Effector memory CD4-positive, alpha-beta T cell (primary cell): ENCODE measurements at regions not wholly inside any gene's neighbourhood (a gene's known extent, or its start where the extent isn't known, plus 50 kb on each side); places are given as distances from the start of the nearest gene placed in this dataset.

ENCODE experiments used
- DNase-seq, 3 donors: peaks; one replicate each; pipeline ENCODE4 v3.0.0-alpha.2; 2020
- H3K27ac ChIP-seq: 2 replicates; pipeline ENCODE4 v1.7.0; 2013; ENCODE audit warnings: mild to moderate bottlenecking, low read length, moderate library complexity; ENCODE audit not compliant: insufficient read depth, poor library complexity, severe bottlenecking
- H3K27me3 ChIP-seq: replicated peaks from 2 replicates; pipeline ENCODE4 v1.7.0; 2013; ENCODE audit warnings: mild to moderate bottlenecking, low read length; ENCODE audit not compliant: insufficient read depth, control insufficient read depth, poor library complexity, severe bottlenecking
- H3K36me3 ChIP-seq: 2 replicates; pipeline ENCODE4 v1.7.0; 2013; ENCODE audit warnings: mild to moderate bottlenecking, low read length, moderate library complexity; ENCODE audit not compliant: control insufficient read depth, insufficient read depth
- H3K4me1 ChIP-seq: 2 replicates; pipeline ENCODE4 v1.7.0; 2013; ENCODE audit warnings: low read length, mild to moderate bottlenecking; ENCODE audit not compliant: control insufficient read depth, insufficient read depth, poor library complexity, severe bottlenecking
- H3K4me3 ChIP-seq: 2 replicates; pipeline ENCODE4 v1.7.0; 2013; ENCODE audit warnings: low read length, low read depth, mild to moderate bottlenecking; ENCODE audit not compliant: insufficient read depth, poor library complexity, severe bottlenecking
- H3K9me3 ChIP-seq: 2 replicates; pipeline ENCODE4 v1.7.0; 2013; ENCODE audit warnings: mild to moderate bottlenecking, low read length, moderate library complexity; ENCODE audit not compliant: control insufficient read depth

DNA sequence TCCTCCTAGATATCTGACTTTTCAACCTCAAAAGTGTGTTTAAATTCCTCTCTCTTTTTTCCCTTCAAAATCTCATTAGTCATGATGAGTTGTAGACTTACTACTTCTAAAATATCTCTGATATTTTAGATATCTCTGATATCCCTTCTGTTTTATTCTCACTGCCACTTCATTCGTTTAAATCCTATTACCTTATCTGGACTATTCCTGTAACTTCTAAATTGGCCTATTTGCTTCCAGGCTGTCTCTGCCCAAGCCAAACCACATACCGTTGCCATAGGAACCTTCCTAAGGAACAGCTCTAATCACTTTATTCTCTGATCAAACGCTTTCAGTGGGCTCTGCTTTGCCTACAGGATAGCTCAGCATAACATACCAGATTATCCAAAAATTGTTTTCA lies 333.1 kb upstream of the CHRM3 start:
- no peak overlapping the region for H3K4me3 ChIP-seq
- H3K36me3 ChIP-seq: no peaks in the 10 kb centered on the region
- no peak for DNase-seq
- no peaks in the 10 kb centered on the region for H3K4me1 ChIP-seq
- H3K9me3 ChIP-seq: no peaks in the 10 kb centered on the region
- no peaks in the 10 kb centered on the region for H3K27me3 ChIP-seq
- no peak overlapping the region for H3K27ac ChIP-seq

DNA sequence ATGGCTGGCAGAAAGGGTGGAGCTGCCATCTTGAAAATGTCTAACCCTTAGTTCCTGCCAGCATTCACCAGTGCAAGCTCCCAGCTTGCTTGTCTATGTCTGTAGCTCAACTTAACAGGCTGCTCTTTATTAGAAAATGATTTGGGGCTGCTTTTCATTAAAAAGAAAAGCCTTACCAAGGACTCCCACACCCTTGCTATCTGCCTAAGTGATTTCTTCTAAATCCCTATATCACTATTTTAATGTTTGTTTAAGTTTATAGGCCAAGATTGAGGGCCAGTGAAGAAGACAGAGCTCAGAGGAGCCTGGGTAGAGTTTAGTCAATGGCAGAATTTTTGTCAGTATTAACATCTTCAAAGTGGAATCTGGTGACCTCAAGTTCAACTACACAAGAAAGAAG lies 336.8 kb upstream of the CHRM3 start:
- Histone ChIP-seq H3K27me3 (no peaks in the 10 kb centered on the region), H3K9me3 (no peaks in the 10 kb centered on the region), H3K4me1 (no peaks in the 10 kb centered on the region), H3K27ac (no peak overlapping the region), H3K4me3 (no peak overlapping the region), H3K36me3 (no peaks in the 10 kb centered on the region)
- no peak for DNase-seq

DNA sequence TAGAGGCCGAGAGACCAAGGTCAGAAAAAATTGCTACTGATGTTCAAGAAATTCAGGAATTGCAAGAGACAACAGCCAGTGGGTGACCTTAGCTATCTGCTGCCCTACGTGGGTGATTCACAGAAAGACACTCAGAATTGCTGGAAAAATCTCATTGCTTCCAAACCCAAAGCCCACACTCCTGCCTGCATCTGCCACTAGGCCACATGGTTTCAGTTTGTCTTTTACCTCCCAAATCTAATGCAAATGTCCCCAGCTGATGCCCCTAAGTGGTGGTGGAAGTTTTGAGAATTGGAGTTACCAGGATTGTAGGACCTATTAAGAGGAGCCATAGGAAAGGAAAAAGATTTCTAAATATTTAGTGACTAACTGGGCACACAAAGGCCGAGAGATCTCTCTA lies 341.5 kb upstream of the CHRM3 start:
- Histone ChIP-seq H3K4me1 (no peaks in the 10 kb centered on the region), H3K36me3 (no peaks in the 10 kb centered on the region), H3K27me3 (no peaks in the 10 kb centered on the region), H3K9me3 (no peaks in the 10 kb centered on the region), H3K4me3 (no peak overlapping the region), H3K27ac (no peak overlapping the region)
- no peak for DNase-seq

DNA sequence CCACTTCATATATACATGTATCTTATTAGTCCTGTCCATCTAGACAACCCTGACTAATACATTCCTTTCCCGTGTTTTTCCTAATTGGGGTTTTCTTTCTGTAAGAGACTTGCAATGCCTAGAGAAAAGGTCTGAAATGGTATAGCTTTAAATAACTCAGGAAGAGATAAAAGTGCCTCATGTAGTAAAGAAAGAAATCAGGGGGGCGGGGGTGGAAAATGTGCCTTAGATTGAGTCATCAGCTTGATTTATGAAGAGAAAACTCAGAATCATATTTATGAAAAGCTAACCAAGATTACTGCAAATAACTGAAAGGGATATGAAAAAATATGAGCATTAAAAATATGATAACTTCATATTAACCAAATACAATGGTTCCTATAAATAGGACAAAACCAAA lies 345.8 kb upstream of the CHRM3 start:
- H3K4me3 ChIP-seq: no peak overlapping the region
- no peak for DNase-seq
- no peaks in the 10 kb centered on the region for H3K4me1 ChIP-seq
- H3K27ac ChIP-seq: no peak overlapping the region
- no peaks in the 10 kb centered on the region for H3K27me3 ChIP-seq
- H3K36me3 ChIP-seq: no peaks in the 10 kb centered on the region
- H3K9me3 ChIP-seq: no peaks in the 10 kb centered on the region

DNA sequence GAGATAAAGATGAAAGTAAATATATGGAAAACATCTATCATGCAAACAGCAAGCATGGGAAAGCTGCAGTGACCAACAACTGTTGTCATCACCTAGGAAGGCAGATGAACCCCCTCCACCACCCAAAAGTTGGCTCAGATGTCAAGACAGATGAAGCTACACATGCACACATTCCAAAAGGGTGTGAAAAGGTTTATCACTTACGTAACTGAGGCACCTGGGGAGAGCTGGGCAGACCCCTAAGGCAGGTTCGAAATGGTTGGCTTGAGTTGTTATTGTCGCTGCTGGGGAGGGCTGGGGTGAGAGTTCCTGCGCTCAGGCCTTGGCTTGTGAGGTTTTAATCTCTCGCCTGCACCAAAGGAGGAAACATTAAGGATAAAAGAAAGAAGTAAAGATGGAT lies 355.1 kb upstream of the CHRM3 start:
- H3K36me3 ChIP-seq: no peaks in the 10 kb centered on the region
- no peak for DNase-seq
- no peaks in the 10 kb centered on the region for H3K9me3 ChIP-seq
- no peaks in the 10 kb centered on the region for H3K27me3 ChIP-seq
- no peak overlapping the region for H3K27ac ChIP-seq
- no peak overlapping the region for H3K4me3 ChIP-seq
- H3K4me1 ChIP-seq: no peaks in the 10 kb centered on the region

DNA sequence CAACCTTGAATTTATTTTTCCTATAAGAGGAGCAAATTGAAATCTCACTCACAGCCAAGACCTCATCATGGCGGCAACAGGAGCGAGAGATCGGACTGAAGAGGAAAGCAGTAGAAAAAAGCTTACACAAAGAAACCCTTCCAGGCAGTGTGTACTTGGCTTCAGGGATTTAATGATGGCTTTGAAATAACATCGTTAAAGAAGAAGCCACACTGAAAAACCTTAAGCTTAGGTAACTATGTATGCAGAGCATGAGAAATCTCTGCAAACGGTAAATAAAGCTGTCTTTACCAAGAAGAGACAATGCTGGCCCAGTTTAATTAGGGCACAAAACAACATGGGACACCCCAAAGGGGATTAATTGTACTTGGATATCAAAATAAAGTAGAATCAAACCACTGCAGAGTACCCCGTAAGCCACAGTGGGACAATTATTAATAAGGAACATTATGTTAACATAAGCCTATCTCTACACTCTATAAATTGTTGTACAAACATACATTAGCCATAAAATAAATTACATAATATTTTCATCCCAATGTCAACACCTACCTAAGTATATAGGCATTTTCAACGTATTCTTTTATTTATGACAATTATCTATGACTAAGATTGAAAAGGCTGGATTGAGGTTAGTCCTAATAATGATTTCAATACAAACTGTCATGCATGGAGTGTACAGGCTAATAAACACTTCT lies 360.2 kb upstream of the CHRM3 start:
- Histone ChIP-seq H3K27ac (no peak overlapping the region), H3K36me3 (no peaks in the 10 kb centered on the region), H3K27me3 (no peaks in the 10 kb centered on the region), H3K4me3 (no peak overlapping the region), H3K4me1 (no peaks in the 10 kb centered on the region), H3K9me3 (peaks cover 3% of the 10 kb centered on the region)
- DNase-seq: no peak

DNA sequence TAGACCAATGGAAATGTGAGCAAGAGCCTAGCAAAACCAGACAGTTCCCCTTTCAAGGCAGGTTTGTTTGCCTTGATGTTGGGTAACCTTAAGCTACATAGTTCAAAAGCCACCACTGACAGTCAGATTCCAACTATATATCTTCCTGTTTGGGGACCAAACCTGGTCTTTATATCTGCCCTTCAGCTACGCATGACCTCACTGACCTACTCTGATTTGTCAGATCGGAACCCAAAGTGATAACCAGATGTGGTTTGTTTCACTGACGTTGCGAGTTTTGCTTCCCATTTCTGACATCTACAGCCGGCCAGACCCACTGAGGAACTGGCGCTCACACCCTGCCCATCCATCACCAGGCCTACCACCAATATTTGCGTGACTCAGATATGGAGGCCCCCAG lies 361.1 kb upstream of the CHRM3 start:
- H3K9me3 ChIP-seq: peaks cover 4% of the 10 kb centered on the region
- no peaks in the 10 kb centered on the region for H3K36me3 ChIP-seq
- DNase-seq: no peak
- no peaks in the 10 kb centered on the region for H3K4me1 ChIP-seq
- H3K27ac ChIP-seq: no peak overlapping the region
- H3K27me3 ChIP-seq: no peaks in the 10 kb centered on the region
- no peak overlapping the region for H3K4me3 ChIP-seq

DNA sequence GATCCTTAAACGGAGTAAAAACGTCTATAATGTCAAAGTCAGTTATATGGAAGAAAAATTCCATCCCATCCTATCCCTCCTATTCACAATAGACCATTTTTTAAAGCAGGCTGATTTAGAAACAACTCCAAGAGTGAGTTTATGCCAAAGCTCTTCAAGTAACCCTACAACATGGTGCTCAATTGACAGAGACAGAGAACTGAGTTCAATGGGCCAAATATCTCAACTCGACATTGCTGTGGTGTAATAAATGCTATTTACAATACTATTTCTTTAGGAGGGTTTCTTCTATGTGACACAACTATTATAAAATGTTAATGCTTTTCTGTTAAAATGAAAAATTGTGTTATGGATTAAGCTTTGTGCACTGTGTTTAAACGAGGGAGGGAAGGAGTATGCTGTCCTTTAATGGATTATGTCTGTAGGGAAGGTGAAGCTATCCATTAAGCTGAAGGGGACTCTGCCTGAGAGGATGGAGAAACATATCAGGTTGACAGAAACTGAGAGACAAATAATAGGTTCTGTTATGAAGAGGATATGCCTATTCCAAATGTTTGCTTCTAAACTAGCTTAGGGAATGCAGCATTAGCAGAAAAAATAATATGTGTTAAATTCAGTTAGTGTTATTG lies 362.5 kb upstream of the CHRM3 start:
- Histone ChIP-seq H3K36me3 (no peaks in the 10 kb centered on the region), H3K4me1 (no peaks in the 10 kb centered on the region), H3K27me3 (no peaks in the 10 kb centered on the region), H3K9me3 (peaks cover 4% of the 10 kb centered on the region), H3K4me3 (no peak overlapping the region), H3K27ac (no peak overlapping the region)
- no peak for DNase-seq

DNA sequence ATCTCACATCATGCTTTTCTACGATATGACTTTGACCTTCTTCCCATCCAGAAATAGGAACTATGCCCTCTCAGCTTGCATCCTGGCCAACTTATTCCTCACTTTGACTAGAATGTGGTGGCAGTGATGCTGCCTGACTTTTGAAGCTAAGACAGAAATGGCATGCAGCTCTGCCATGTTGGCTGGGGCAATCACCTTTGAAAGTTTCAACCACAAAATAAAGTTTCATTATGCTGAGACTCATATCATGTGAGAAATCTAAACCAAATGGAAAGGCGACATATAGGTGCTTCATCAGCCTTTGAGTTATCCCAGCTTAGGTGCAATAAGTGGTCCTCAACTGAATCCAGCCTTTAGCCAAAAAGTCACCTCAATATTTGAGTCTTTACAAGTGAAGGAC lies 370.0 kb upstream of the CHRM3 start:
- Histone ChIP-seq H3K27me3 (no peaks in the 10 kb centered on the region), H3K36me3 (no peaks in the 10 kb centered on the region), H3K9me3 (peaks cover 3% of the 10 kb centered on the region), H3K27ac (no peak overlapping the region), H3K4me3 (no peak overlapping the region), H3K4me1 (no peaks in the 10 kb centered on the region)
- DNase-seq: no peak

DNA sequence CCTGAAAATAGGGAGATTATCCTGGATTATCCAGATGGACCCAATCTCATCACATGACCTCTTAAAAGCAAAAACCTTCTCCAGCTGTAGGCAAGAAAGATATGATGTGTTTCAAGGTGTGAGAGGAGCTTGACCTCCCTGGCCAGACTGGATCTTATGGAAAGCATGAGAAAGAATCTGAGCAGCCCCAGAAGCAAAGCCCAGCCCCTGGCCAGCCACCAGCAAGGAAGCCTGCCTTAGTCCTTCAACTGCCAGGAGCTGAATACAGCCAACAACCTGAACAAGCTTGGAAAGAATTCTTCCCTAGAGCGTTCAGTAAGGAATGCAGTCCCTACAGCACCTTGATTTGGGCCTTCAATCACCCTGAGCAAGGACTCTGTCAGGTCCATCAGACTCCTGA lies 375.0 kb upstream of the CHRM3 start:
- H3K36me3 ChIP-seq: no peaks in the 10 kb centered on the region
- no peak for DNase-seq
- H3K4me1 ChIP-seq: no peaks in the 10 kb centered on the region
- no peak overlapping the region for H3K4me3 ChIP-seq
- no peaks in the 10 kb centered on the region for H3K27me3 ChIP-seq
- no peaks in the 10 kb centered on the region for H3K9me3 ChIP-seq
- H3K27ac ChIP-seq: no peak overlapping the region
